ENCODE measurements at regions not wholly inside any gene's neighbourhood (a gene's known extent, or its start where the extent isn't known, plus 50 kb on each side); places are given as distances from the start of the nearest gene placed in this dataset.

GRCh38 chr5:51988634-51989033 is 605.4 kb downstream of the ISL1 start:
- H3K4me3 ChIP-seq (replicated peaks; ENCODE audit: low read depth, low read length): no peak overlapping the region
- no peak for TF ChIP-seq CTCF (IDR thresholded peaks at IDR 0.05; ENCODE audit: low read depth, low read length, missing control alignments)
- DNase-seq (ENCODE audit: extremely low read depth, low read depth): no peak

GRCh38 chr5:51990241-51990640 is 607.0 kb downstream of the ISL1 start:
- TF ChIP-seq CTCF (IDR thresholded peaks at IDR 0.05; ENCODE audit: low read depth, low read length, missing control alignments): no peak
- H3K4me3 ChIP-seq (replicated peaks; ENCODE audit: low read depth, low read length): no peak overlapping the region
- no peak for DNase-seq (ENCODE audit: extremely low read depth, low read depth)

- H3K4me3 ChIP-seq (replicated peaks; ENCODE audit: low read depth, low read length): no peak overlapping the region
- TF ChIP-seq CTCF (IDR thresholded peaks at IDR 0.05; ENCODE audit: low read depth, low read length, missing control alignments): no peak
- DNase-seq (ENCODE audit: extremely low read depth, low read depth): no peak
Observed at GRCh38 chr5:51990661-51991180, 607.5 kb downstream of the ISL1 start.

GRCh38 chr5:51991940-51992339 is 608.7 kb downstream of the ISL1 start:
- TF ChIP-seq CTCF (IDR thresholded peaks at IDR 0.05; ENCODE audit: low read depth, low read length, missing control alignments): no peak
- no peak overlapping the region for H3K4me3 ChIP-seq (replicated peaks; ENCODE audit: low read depth, low read length)
- no peak for DNase-seq (ENCODE audit: extremely low read depth, low read depth)

- TF ChIP-seq CTCF (IDR thresholded peaks at IDR 0.05; ENCODE audit: low read depth, low read length, missing control alignments): no peak
- H3K4me3 ChIP-seq (replicated peaks; ENCODE audit: low read depth, low read length): no peak overlapping the region
- no peak for DNase-seq (ENCODE audit: extremely low read depth, low read depth)
Observed at GRCh38 chr5:51995773-51996306, 612.6 kb downstream of the ISL1 start.

GRCh38 chr5:51996356-51996861 is 613.2 kb downstream of the ISL1 start:
- H3K4me3 ChIP-seq (replicated peaks; ENCODE audit: low read depth, low read length): no peak overlapping the region
- TF ChIP-seq CTCF (IDR thresholded peaks at IDR 0.05; ENCODE audit: low read depth, low read length, missing control alignments): no peak
- no peak for DNase-seq (ENCODE audit: extremely low read depth, low read depth)

- no peak for DNase-seq (ENCODE audit: extremely low read depth, low read depth)
- no peak overlapping the region for H3K4me3 ChIP-seq (replicated peaks; ENCODE audit: low read depth, low read length)
- no peak for TF ChIP-seq CTCF (IDR thresholded peaks at IDR 0.05; ENCODE audit: low read depth, low read length, missing control alignments)
Observed at GRCh38 chr5:51997500-51997899, 614.3 kb downstream of the ISL1 start.

All from HFF-Myc (cell line).